MM.1S (cell line): ENCODE measurements at regions not wholly inside any gene's neighbourhood (a gene's known extent, or its start where the extent isn't known, plus 50 kb on each side); places are given as distances from the start of the nearest gene placed in this dataset.

Experiments
- EZH2 ChIP-seq: fragments of 300-600 bp; sonication (generic); optimal IDR thresholded peaks from 2 replicates; pipeline ENCODE3; 2017; ENCODE audit warnings: low read depth, mild to moderate bottlenecking, antibody characterized with exemption, low read length, mixed read lengths
- TF ChIP-seq, protein P1 (sequence below): fragments of 300-600 bp; sonication (generic); IDR thresholded peaks from 2 replicates; pipeline ENCODE4 v1.5.1; 2016; ENCODE audit warnings: antibody characterized with exemption, low read length, mixed read lengths

DNA sequence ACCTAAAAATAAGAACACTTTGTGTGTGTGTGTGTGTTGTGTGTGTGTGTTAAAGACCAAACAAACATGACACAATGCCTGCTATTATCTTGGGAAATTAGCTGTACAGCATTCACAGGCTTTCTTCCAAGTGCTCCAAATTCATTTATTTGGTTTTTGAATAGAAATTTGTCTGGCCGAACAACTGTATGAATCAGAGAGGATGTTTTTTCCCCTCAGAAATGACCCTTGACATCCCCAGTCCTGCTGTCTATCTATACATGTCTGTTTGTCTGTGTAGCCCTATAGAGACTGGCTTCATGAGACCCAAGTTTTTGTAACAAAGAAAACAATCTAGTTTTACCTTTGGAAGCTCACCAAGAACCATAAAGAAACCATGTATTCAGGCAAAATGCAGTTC is 549.8 kb downstream of the NSUN3 start:
- TF ChIP-seq, protein P1, sequence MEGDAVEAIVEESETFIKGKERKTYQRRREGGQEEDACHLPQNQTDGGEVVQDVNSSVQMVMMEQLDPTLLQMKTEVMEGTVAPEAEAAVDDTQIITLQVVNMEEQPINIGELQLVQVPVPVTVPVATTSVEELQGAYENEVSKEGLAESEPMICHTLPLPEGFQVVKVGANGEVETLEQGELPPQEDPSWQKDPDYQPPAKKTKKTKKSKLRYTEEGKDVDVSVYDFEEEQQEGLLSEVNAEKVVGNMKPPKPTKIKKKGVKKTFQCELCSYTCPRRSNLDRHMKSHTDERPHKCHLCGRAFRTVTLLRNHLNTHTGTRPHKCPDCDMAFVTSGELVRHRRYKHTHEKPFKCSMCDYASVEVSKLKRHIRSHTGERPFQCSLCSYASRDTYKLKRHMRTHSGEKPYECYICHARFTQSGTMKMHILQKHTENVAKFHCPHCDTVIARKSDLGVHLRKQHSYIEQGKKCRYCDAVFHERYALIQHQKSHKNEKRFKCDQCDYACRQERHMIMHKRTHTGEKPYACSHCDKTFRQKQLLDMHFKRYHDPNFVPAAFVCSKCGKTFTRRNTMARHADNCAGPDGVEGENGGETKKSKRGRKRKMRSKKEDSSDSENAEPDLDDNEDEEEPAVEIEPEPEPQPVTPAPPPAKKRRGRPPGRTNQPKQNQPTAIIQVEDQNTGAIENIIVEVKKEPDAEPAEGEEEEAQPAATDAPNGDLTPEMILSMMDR = no peak
- TF ChIP-seq EZH2 = no peak
